H9 (cell line): ENCODE measurements at regions not wholly inside any gene's neighbourhood (a gene's known extent, or its start where the extent isn't known, plus 50 kb on each side); places are given as distances from the start of the nearest gene placed in this dataset.

Experiments used
- DNase-seq: peaks from one replicate; pipeline ENCODE4 v3.0.0-alpha.2; 2017
- H2AFZ ChIP-seq: one replicate; pipeline ENCODE4 v1.6.1; 2013; ENCODE audit warnings: mild to moderate bottlenecking, low read length, control low read depth, moderate library complexity
- H2AK5ac ChIP-seq: 2 replicates; pipeline ENCODE4 v1.6.1; 2013; ENCODE audit warnings: low read length, control low read depth, mixed read lengths; ENCODE audit not compliant: insufficient read length
- H2BK120ac ChIP-seq: one replicate; pipeline ENCODE4 v1.6.1; 2013; ENCODE audit warnings: low read depth, mild to moderate bottlenecking, low read length, control low read depth, inconsistent platforms; ENCODE audit not compliant: poor library complexity, severe bottlenecking
- H2BK12ac ChIP-seq: 2 replicates; pipeline ENCODE4 v1.6.1; 2013; ENCODE audit warnings: low read length, control low read depth, mixed read lengths, low read depth; ENCODE audit not compliant: insufficient read length
- H2BK15ac ChIP-seq: 2 replicates; pipeline ENCODE4 v1.6.1; 2013; ENCODE audit warnings: low read depth, low read length, control low read depth
- H2BK20ac ChIP-seq: one replicate; pipeline ENCODE4 v1.6.1; 2013; ENCODE audit warnings: low read depth, mild to moderate bottlenecking, low read length, control low read depth, inconsistent platforms; ENCODE audit not compliant: poor library complexity, severe bottlenecking
- H2BK5ac ChIP-seq: 2 replicates; pipeline ENCODE4 v1.6.1; 2013; ENCODE audit warnings: low read length, control low read depth, mixed read lengths; ENCODE audit not compliant: insufficient read length
- H3K14ac ChIP-seq: 2 replicates; pipeline ENCODE4 v1.6.1; 2013; ENCODE audit warnings: low read length, control low read depth; ENCODE audit not compliant: insufficient read depth
- H3K18ac ChIP-seq: 2 replicates; pipeline ENCODE4 v1.6.1; 2013; ENCODE audit warnings: low read depth, mild to moderate bottlenecking, mixed read lengths, low read length, control low read depth; ENCODE audit not compliant: insufficient read length
- H3K23ac ChIP-seq: 2 replicates; pipeline ENCODE4 v1.6.1; 2013; ENCODE audit warnings: low read length, control low read depth, mixed read lengths, low read depth; ENCODE audit not compliant: insufficient read length
- H3K23me2 ChIP-seq: 2 replicates; pipeline ENCODE4 v1.6.1; 2013; ENCODE audit warnings: low read depth, mild to moderate bottlenecking, mixed read lengths, low read length, control low read depth; ENCODE audit not compliant: insufficient read length, poor library complexity, severe bottlenecking
- H3K27ac ChIP-seq: 2 replicates; pipeline ENCODE4 v1.5.1; 2013; ENCODE audit warnings: low read length, control low read depth, mixed read lengths, low read depth; ENCODE audit not compliant: insufficient read length
- H3K27me3 ChIP-seq: 2 replicates; pipeline ENCODE4 v1.6.1; 2013; ENCODE audit warnings: low read length, control low read depth, inconsistent platforms; ENCODE audit not compliant: insufficient read depth
- H3K4ac ChIP-seq: 2 replicates; pipeline ENCODE4 v1.6.1; 2013; ENCODE audit warnings: low read depth, mild to moderate bottlenecking, control low read depth, inconsistent platforms, low read length, moderate library complexity
- H3K4me1 ChIP-seq: 2 replicates; pipeline ENCODE4 v1.6.1; 2013; ENCODE audit warnings: low read length, control low read depth, inconsistent platforms; ENCODE audit not compliant: insufficient read depth
- H3K4me2 ChIP-seq: 2 replicates; pipeline ENCODE4 v1.6.1; 2013; ENCODE audit warnings: low read length, control low read depth, mixed read lengths; ENCODE audit not compliant: insufficient read length, insufficient read depth
- H3K56ac ChIP-seq: 2 replicates; pipeline ENCODE4 v1.6.1; 2013; ENCODE audit warnings: low read depth, mild to moderate bottlenecking, mixed read lengths, low read length, control low read depth; ENCODE audit not compliant: insufficient read length
- H3K79me1 ChIP-seq: 2 replicates; pipeline ENCODE4 v1.6.1; 2013; ENCODE audit warnings: low read depth, mild to moderate bottlenecking, moderate library complexity, low read length, control low read depth, inconsistent platforms; ENCODE audit not compliant: insufficient read depth, poor library complexity, severe bottlenecking
- H3K79me2 ChIP-seq: 2 replicates; pipeline ENCODE4 v1.6.1; 2013; ENCODE audit warnings: low read length, control low read depth, inconsistent platforms; ENCODE audit not compliant: insufficient read depth
- H3K9ac ChIP-seq: 2 replicates; pipeline ENCODE4 v1.6.1; 2013; ENCODE audit warnings: low read length, control low read depth, mixed read lengths; ENCODE audit not compliant: insufficient read length; ENCODE audit errors: extremely low read depth
- H3K9me3 ChIP-seq: one replicate; pipeline ENCODE4 v1.6.1; 2013; ENCODE audit warnings: low read depth, low read length, inconsistent platforms; ENCODE audit not compliant: control insufficient read depth
- H3T11ph ChIP-seq: one replicate; pipeline ENCODE4 v1.6.1; 2013; ENCODE audit warnings: mild to moderate bottlenecking, low read length, control low read depth, inconsistent platforms
- H4K20me1 ChIP-seq: one replicate; pipeline ENCODE4 v1.6.1; 2013; ENCODE audit not compliant: control insufficient read depth, insufficient read length, insufficient read depth
- H4K5ac ChIP-seq: 2 replicates; pipeline ENCODE4 v1.6.1; 2013; ENCODE audit warnings: low read depth, mild to moderate bottlenecking, mixed read lengths, low read length, control low read depth; ENCODE audit not compliant: insufficient read length
- H4K8ac ChIP-seq: replicated peaks from 2 replicates; pipeline ENCODE4 v1.6.1; 2013; ENCODE audit warnings: low read length, control low read depth, mixed read lengths, low read depth; ENCODE audit not compliant: insufficient read length
- H4K91ac ChIP-seq: 2 replicates; pipeline ENCODE4 v1.6.1; 2013; ENCODE audit warnings: low read depth, mild to moderate bottlenecking, moderate library complexity, mixed read lengths, low read length, control low read depth; ENCODE audit not compliant: insufficient read length
- H3K27ac Mint-ChIP-seq, 3 experiments: 2 replicates in 2 of 3; 3 replicates in 1 of 3; pipeline ENCODE4 v1.8.0; 2020 to 2021; ENCODE audit warnings: mixed read lengths in 3 of 3, mild to moderate bottlenecking in 1 of 3, moderate library complexity in 1 of 3
- H3K27me3 Mint-ChIP-seq: 2 replicates; pipeline ENCODE4 v1.8.0; 2021; ENCODE audit warnings: low read depth, mild to moderate bottlenecking, moderate library complexity, mixed read lengths
- H3K36me3 Mint-ChIP-seq, 3 experiments: 2 replicates in 2 of 3; 3 replicates in 1 of 3; pipeline ENCODE4 v1.8.0; 2020 to 2021; ENCODE audit warnings: low read depth in 3 of 3, mixed read lengths in 3 of 3; ENCODE audit not compliant: insufficient read depth in 1 of 3
- H3K4me1 Mint-ChIP-seq, 2 experiments: 2 replicates each; pipeline ENCODE4 v1.8.0; 2020; ENCODE audit warnings: mixed read lengths in 2 of 2
- H3K4me3 Mint-ChIP-seq, 2 experiments: 2 replicates in 1 of 2; 3 replicates in 1 of 2; pipeline ENCODE4 v1.8.0; 2020 to 2021; ENCODE audit warnings: mild to moderate bottlenecking in 2 of 2, mixed read lengths in 2 of 2, moderate library complexity in 1 of 2
- H3K9me3 Mint-ChIP-seq, 2 experiments: 2 replicates in 1 of 2; 3 replicates in 1 of 2; pipeline ENCODE4 v1.8.0; 2020; ENCODE audit warnings: mild to moderate bottlenecking in 2 of 2, mixed read lengths in 2 of 2, moderate library complexity in 1 of 2
- CTCF ChIP-seq: fragments of 200-600 bp; sonication (generic); conservative IDR thresholded peaks from 3 replicates; pipeline ENCODE4 v1.8.0; 2021; ENCODE audit warnings: antibody characterized with exemption, mild to moderate bottlenecking
- WGBS: extraction: QIAGEN DNeasy Blood & Tissue Kit; methylation state at CpG from one replicate; pipeline ENCODE4 v1.1.7; 2013; ENCODE audit warnings: missing lambda C conversion rate, low lambda C conversion rate, mixed read lengths; ENCODE audit not compliant: insufficient read length; ENCODE audit errors: extremely low coverage; 5-methylcytosine and 5-hydroxymethylcytosine counted together

DNA sequence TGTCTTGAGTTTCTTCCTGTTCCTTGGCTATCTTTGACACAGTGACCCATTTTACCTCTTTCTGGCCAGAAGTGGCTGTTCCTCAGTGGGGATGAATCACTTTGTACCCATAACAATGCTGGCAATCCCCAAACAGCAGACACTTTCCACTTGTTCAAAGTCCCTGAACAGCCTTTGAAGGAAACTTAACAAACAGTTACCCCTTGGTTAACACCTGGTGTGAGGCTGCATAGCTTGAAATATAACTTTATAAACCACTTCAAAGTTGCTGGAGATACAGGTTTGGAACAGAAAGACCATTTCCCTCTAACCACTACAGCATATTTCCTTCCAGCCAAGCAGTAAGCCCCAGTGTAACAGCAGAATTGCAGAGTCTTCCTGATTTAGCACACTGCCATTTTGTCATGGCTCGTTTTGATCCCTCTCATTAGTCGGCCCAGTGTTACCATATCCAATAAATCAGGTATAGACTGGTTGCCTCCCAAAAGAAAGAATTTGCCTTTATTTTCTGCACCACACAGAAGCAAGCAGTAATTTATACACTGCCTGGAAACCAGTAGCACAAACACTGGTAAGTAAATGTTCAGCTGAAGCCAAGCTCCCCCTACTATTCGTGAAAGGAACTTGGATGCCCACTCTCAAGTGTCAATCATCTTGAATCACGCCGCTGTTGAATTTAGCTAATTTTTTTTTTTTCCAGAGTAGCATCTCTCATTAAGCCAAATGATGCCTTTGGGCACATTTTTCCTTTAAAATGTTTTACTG is 225.9 kb downstream of the PIK3R1 start:
- Histone ChIP-seq H3K9ac (no peak overlapping the region), H2AK5ac (no peak overlapping the region), H3K4me2 (no peak overlapping the region), H3K27me3 (no peaks in the 10 kb centered on the region), H3K23ac (no peak overlapping the region), H3K4ac (no peak overlapping the region), H3T11ph (no peak overlapping the region), H3K23me2 (no peaks in the 10 kb centered on the region), H3K79me2 (no peaks in the 10 kb centered on the region), H2BK120ac (no peak overlapping the region), H2BK20ac (no peak overlapping the region), H4K8ac (no peak overlapping the region), H3K4me1 (no peaks in the 10 kb centered on the region), H2BK15ac (no peak overlapping the region), H2BK12ac (no peak overlapping the region), H2BK5ac (no peak overlapping the region), H4K5ac (no peak overlapping the region), H3K79me1 (no peaks in the 10 kb centered on the region), H3K56ac (no peak overlapping the region), H3K9me3 (no peaks in the 10 kb centered on the region), H4K91ac (no peak overlapping the region), H2AFZ (no peak overlapping the region), H3K27ac (no peak overlapping the region), H4K20me1 (no peaks in the 10 kb centered on the region), H3K14ac (no peak overlapping the region), H3K18ac (no peak overlapping the region)
- no peak overlapping the region for H3K4me3 Mint-ChIP-seq
- H3K36me3 Mint-ChIP-seq: no peaks in the 10 kb centered on the region; a peak in 1 of 7 replicates
- H3K9me3 Mint-ChIP-seq: no peaks in the 10 kb centered on the region
- WGBS: no CpG with 5 or more reads among the region's 5 CpGs
- no peak overlapping the region for H3K27ac Mint-ChIP-seq
- H3K4me1 Mint-ChIP-seq: peaks cover 6 to 7% of the 10 kb centered on the region in 2 experiments; a peak in 3 of 4 replicates
- H3K27me3 Mint-ChIP-seq: no peaks in the 10 kb centered on the region
- DNase-seq: no peak
- no peak for TF ChIP-seq CTCF
